ENCODE measurements at regions not wholly inside any gene's neighbourhood (a gene's known extent, or its start where the extent isn't known, plus 50 kb on each side); places are given as distances from the start of the nearest gene placed in this dataset.

- Histone ChIP-seq H3K4me1 (replicated peaks in 1 of 2) (no peaks in the 10 kb centered on the region), H3K27me3 (no peaks in the 10 kb centered on the region), H3K4me3 (no peak overlapping the region), H3K36me3 (replicated peaks in 1 of 2) (no peaks in the 10 kb centered on the region), H3K27ac (no peak overlapping the region), H3K9me3 (replicated peaks in 1 of 3) (no peaks in the 10 kb centered on the region)
- TF ChIP-seq POLR2A (IDR thresholded peaks at IDR 0.05) (no peak), CTCF (IDR thresholded peaks at IDR 0.05) (no peak)
- no peak for DNase-seq
- intact Hi-C loops (cut with DNase I): no loop called here
- WGBS, 4 donors: 55 to 62% (median 61%) methylated on average over 4 of the region's 4 CpGs
Measured at GRCh38 chr5:158552241-158552640, 547.5 kb downstream of the EBF1 start.

GRCh38 chr5:158549311-158549710, 550.4 kb downstream of the EBF1 start:
- Histone ChIP-seq H3K4me3 (no peak overlapping the region), H3K36me3 (replicated peaks in 1 of 2) (no peaks in the 10 kb centered on the region), H3K27ac (no peak overlapping the region), H3K9me3 (replicated peaks in 1 of 3) (no peaks in the 10 kb centered on the region), H3K4me1 (replicated peaks in 1 of 2) (no peaks in the 10 kb centered on the region), H3K27me3 (no peaks in the 10 kb centered on the region)
- DNase-seq: no peak
- intact Hi-C loops (cut with DNase I): no loop called here
- TF ChIP-seq CTCF (IDR thresholded peaks at IDR 0.05) (no peak), POLR2A (IDR thresholded peaks at IDR 0.05) (no peak)
- 65 to 92% (median 85%) methylated on average over 4 of the region's 4 CpGs for WGBS, 4 donors

- DNase-seq: no peak
- TF ChIP-seq POLR2A (IDR thresholded peaks at IDR 0.05): no peak
- TF ChIP-seq CTCF (IDR thresholded peaks at IDR 0.05): no peak
- Histone ChIP-seq H3K4me1 (replicated peaks in 1 of 2) (no peaks in the 10 kb centered on the region), H3K9me3 (replicated peaks in 1 of 3) (no peaks in the 10 kb centered on the region), H3K36me3 (replicated peaks in 1 of 2) (no peaks in the 10 kb centered on the region), H3K27me3 (no peaks in the 10 kb centered on the region), H3K27ac (no peak overlapping the region), H3K4me3 (no peak overlapping the region)
- WGBS, 4 donors: 85 to 89% (median 86%) methylated on average over 9 of the region's 9 CpGs
- intact Hi-C loops (cut with DNase I): no loop called here
Measured at GRCh38 chr5:158546748-158547147, 553.0 kb downstream of the EBF1 start.

GRCh38 chr5:158545949-158546530, 553.7 kb downstream of the EBF1 start:
- TF ChIP-seq CTCF (IDR thresholded peaks at IDR 0.05): no peak
- no peak for TF ChIP-seq POLR2A (IDR thresholded peaks at IDR 0.05)
- no peaks in the 10 kb centered on the region for H3K9me3 ChIP-seq (replicated peaks in 1 of 3)
- no peak for DNase-seq
- intact Hi-C loops (cut with DNase I): no loop called here
- whole genome bisulfite sequencing, 4 donors: 41 to 61% (median 46%) methylated on average over 2 of the region's 2 CpGs
- no peaks in the 10 kb centered on the region for H3K4me1 ChIP-seq (replicated peaks in 1 of 2)
- H3K27me3 ChIP-seq: no peaks in the 10 kb centered on the region
- no peaks in the 10 kb centered on the region for H3K36me3 ChIP-seq (replicated peaks in 1 of 2)
- H3K27ac ChIP-seq: no peak overlapping the region
- H3K4me3 ChIP-seq: no peak overlapping the region

All from adrenal gland (tissue), 9 donors.